Nephron (organoid): ENCODE measurements at regions not wholly inside any gene's neighbourhood (a gene's known extent, or its start where the extent isn't known, plus 50 kb on each side); places are given as distances from the start of the nearest gene placed in this dataset.

Source experiments
- H3K27ac Mint-ChIP-seq, 3 experiments: 2 replicates each; pipeline ENCODE4 v1.8.0; 2020; ENCODE audit warnings: mixed read lengths in 3 of 3, mild to moderate bottlenecking in 2 of 3, moderate library complexity in 1 of 3
- H3K27me3 Mint-ChIP-seq: 2 replicates; pipeline ENCODE4 v1.8.0; 2021; ENCODE audit warnings: low read depth, mild to moderate bottlenecking, moderate library complexity, mixed read lengths
- H3K36me3 Mint-ChIP-seq: 2 replicates; pipeline ENCODE4 v1.8.0; 2020; ENCODE audit warnings: low read depth, mixed read lengths
- H3K4me1 Mint-ChIP-seq: 2 replicates; pipeline ENCODE4 v1.8.0; 2020; ENCODE audit warnings: mixed read lengths
- H3K4me3 Mint-ChIP-seq, 3 experiments: 2 replicates each; pipeline ENCODE4 v1.8.0; 2020; ENCODE audit warnings: mild to moderate bottlenecking in 3 of 3, mixed read lengths in 3 of 3, moderate library complexity in 2 of 3
- H3K9me3 Mint-ChIP-seq: 2 replicates; pipeline ENCODE4 v1.8.0; 2020; ENCODE audit warnings: mixed read lengths
- CTCF ChIP-seq, 3 experiments: fragments of 200-600 bp; sonication (generic); IDR thresholded peaks; one replicate each; pipeline ENCODE4 v1.5.0; 2021; ENCODE audit warnings: antibody characterized with exemption in 3 of 3; ENCODE audit not compliant: unreplicated experiment in 3 of 3

- H3K4me1 Mint-ChIP-seq, result peaks cover 16% of the 10 kb centered on the region
- no peak for TF ChIP-seq CTCF (IDR thresholded peaks at IDR 0.05; ENCODE audit: unreplicated experiment in 3 of 3)
- no peaks in the 10 kb centered on the region for H3K36me3 Mint-ChIP-seq
- H3K27me3 Mint-ChIP-seq, result peaks cover 7% of the 10 kb centered on the region
- H3K9me3 Mint-ChIP-seq, result peaks cover 2% of the 10 kb centered on the region
- no peak overlapping the region for H3K4me3 Mint-ChIP-seq
- no peak overlapping the region for H3K27ac Mint-ChIP-seq
Measured at GRCh38 chr16:8377864-8378263, 212.4 kb downstream of the TMEM114 start.

GRCh38 chr16:8376858-8377257, 213.5 kb downstream of the TMEM114 start:
- Mint-ChIP-seq H3K27me3 (peaks cover under 1% of the 10 kb centered on the region), H3K36me3 (no peaks in the 10 kb centered on the region), H3K9me3 (peaks cover 2% of the 10 kb centered on the region), H3K4me3 (no peak overlapping the region), H3K4me1 (peaks cover 16% of the 10 kb centered on the region), H3K27ac (no peak overlapping the region)
- TF ChIP-seq CTCF (IDR thresholded peaks at IDR 0.05; ENCODE audit: unreplicated experiment in 3 of 3), result no peak

GRCh38 chr16:8376430-8376829, 213.9 kb downstream of the TMEM114 start:
- TF ChIP-seq CTCF (IDR thresholded peaks at IDR 0.05; ENCODE audit: unreplicated experiment in 3 of 3), result no peak
- no peak overlapping the region for H3K4me3 Mint-ChIP-seq
- H3K36me3 Mint-ChIP-seq, result no peaks in the 10 kb centered on the region
- no peak overlapping the region for H3K27ac Mint-ChIP-seq
- H3K9me3 Mint-ChIP-seq, result peaks cover 2% of the 10 kb centered on the region
- peaks cover 16% of the 10 kb centered on the region for H3K4me1 Mint-ChIP-seq
- no peaks in the 10 kb centered on the region for H3K27me3 Mint-ChIP-seq

GRCh38 chr16:8375232-8375587, 215.1 kb downstream of the TMEM114 start:
- TF ChIP-seq CTCF (IDR thresholded peaks at IDR 0.05; ENCODE audit: unreplicated experiment in 3 of 3), result no peak
- Mint-ChIP-seq H3K27ac (peak overlapping the region in 2 of 3 experiments; percentile 66 to 80), H3K9me3 (peaks cover 2% of the 10 kb centered on the region), H3K27me3 (no peaks in the 10 kb centered on the region), H3K36me3 (no peaks in the 10 kb centered on the region), H3K4me1 (peaks cover 16% of the 10 kb centered on the region), H3K4me3 (peak overlapping the region in 1 of 3 experiments; percentile 5)

- H3K27me3 Mint-ChIP-seq, result no peaks in the 10 kb centered on the region
- H3K4me1 Mint-ChIP-seq, result peaks cover 16% of the 10 kb centered on the region
Measured at GRCh38 chr16:8374586-8375231, 215.6 kb downstream of the TMEM114 start.

More at GRCh38 chr16:8374586-8375231, 215.6 kb downstream of the TMEM114 start:
- Mint-ChIP-seq H3K27ac (peak overlapping the region in 2 of 3 experiments; percentile 66 to 80), H3K36me3 (no peaks in the 10 kb centered on the region), H3K4me3 (peak overlapping the region in 1 of 3 experiments; percentile 5), H3K9me3 (peaks cover 2% of the 10 kb centered on the region)
- no peak for TF ChIP-seq CTCF (IDR thresholded peaks at IDR 0.05; ENCODE audit: unreplicated experiment in 3 of 3)
